ENCODE measurements at regions not wholly inside any gene's neighbourhood (a gene's known extent, or its start where the extent isn't known, plus 50 kb on each side); places are given as distances from the start of the nearest gene placed in this dataset.

DNA sequence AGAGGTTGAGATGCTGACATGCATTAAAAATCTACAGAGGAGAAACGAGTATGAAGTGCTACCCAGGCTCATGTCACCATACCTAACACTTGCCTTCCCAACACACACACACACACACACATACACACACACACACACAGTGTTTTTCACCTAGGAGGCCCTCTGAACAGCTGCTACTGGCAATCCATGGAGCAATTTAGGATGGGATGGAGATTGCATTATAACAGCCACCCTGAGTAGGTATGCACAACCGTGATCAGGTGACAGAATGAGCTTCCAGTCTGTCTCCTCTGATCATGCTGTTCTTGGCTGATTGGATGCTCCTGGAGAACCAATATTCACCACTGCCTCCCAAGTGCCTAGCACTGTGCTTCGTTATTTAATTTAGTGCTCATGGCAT lies 528.5 kb upstream of the CDH5 start:
- H3K4me1 Mint-ChIP-seq, result no peaks in the 10 kb centered on the region
- H3K36me3 Mint-ChIP-seq (ENCODE audit: low read depth), result no peaks in the 10 kb centered on the region
- no peak overlapping the region for H3K27ac Mint-ChIP-seq (ENCODE audit: unreplicated experiment)
- H3K9me3 Mint-ChIP-seq, result no peaks in the 10 kb centered on the region
- H3K27me3 Mint-ChIP-seq (ENCODE audit: low read depth), result no peaks in the 10 kb centered on the region
- no peak overlapping the region for H3K4me3 Mint-ChIP-seq
- no peak for DNase-seq (ENCODE audit: low read depth, low spot score)
- no peak for TF ChIP-seq CTCF (conservative IDR thresholded peaks at IDR 0.05)

DNA sequence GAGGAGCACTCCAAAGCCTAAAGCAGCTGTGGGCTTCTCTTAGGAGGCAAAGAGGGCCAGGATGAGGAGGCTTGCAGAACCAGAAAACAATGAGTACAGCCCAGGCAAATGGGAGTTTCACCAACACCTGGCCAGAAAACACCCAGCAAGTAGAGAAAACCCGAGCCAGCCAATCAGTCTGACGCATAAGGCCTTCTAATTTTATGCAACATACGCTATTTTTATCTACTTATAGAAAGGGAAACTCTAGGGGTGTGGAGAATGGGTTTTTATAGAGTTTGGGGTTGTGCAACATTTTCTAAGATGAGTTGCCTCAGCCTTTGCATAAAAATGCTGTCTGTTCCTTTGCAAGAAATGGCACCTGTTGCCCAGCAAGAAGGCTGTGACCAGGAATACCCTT lies 529.0 kb upstream of the CDH5 start:
- peaks cover 3% of the 10 kb centered on the region for H3K4me1 Mint-ChIP-seq
- H3K27ac Mint-ChIP-seq (ENCODE audit: unreplicated experiment), result no peak overlapping the region
- H3K36me3 Mint-ChIP-seq (ENCODE audit: low read depth), result no peaks in the 10 kb centered on the region
- H3K27me3 Mint-ChIP-seq (ENCODE audit: low read depth), result no peaks in the 10 kb centered on the region
- H3K4me3 Mint-ChIP-seq, result no peak overlapping the region
- no peak for DNase-seq (ENCODE audit: low read depth, low spot score)
- TF ChIP-seq CTCF (conservative IDR thresholded peaks at IDR 0.05), result no peak
- H3K9me3 Mint-ChIP-seq, result no peaks in the 10 kb centered on the region

DNA sequence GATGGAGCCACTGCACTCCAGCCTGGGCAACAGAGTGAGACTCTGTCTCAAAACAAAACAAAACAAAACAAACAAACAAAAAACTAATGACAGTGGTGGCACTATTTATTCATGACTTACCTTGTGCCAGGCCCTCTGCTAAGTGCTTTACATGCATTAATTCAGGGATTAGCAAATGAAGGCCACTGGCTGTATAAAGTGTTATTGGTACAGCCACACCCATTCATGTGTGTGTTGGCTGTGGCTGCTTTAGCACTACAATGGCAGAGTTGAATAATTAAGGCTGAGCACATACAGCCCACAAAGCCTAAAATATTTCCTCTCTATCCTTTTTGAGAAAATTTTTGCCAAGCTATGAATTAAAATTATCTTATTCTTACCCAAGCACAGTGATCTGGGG lies 531.8 kb upstream of the CDH5 start:
- Mint-ChIP-seq H3K27ac (ENCODE audit: unreplicated experiment) (no peak overlapping the region), H3K4me3 (no peak overlapping the region), H3K4me1 (peaks cover 5% of the 10 kb centered on the region), H3K27me3 (ENCODE audit: low read depth) (no peaks in the 10 kb centered on the region), H3K36me3 (ENCODE audit: low read depth) (no peaks in the 10 kb centered on the region), H3K9me3 (no peaks in the 10 kb centered on the region)
- no peak for DNase-seq (ENCODE audit: low read depth, low spot score)
- no peak for TF ChIP-seq CTCF (conservative IDR thresholded peaks at IDR 0.05)

GRCh38 chr16:65833171-65833871 lies 533.2 kb upstream of the CDH5 start:
- TF ChIP-seq CTCF (conservative IDR thresholded peaks at IDR 0.05), result no peak
- no peaks in the 10 kb centered on the region for H3K9me3 Mint-ChIP-seq
- H3K36me3 Mint-ChIP-seq (ENCODE audit: low read depth), result no peaks in the 10 kb centered on the region
- DNase-seq (ENCODE audit: low read depth, low spot score), result no peak
- H3K27me3 Mint-ChIP-seq (ENCODE audit: low read depth), result no peaks in the 10 kb centered on the region
- peaks cover 5% of the 10 kb centered on the region for H3K4me1 Mint-ChIP-seq
- peak overlapping the region; percentile 57 for H3K27ac Mint-ChIP-seq (ENCODE audit: unreplicated experiment)
- H3K4me3 Mint-ChIP-seq, result no peak overlapping the region

DNA sequence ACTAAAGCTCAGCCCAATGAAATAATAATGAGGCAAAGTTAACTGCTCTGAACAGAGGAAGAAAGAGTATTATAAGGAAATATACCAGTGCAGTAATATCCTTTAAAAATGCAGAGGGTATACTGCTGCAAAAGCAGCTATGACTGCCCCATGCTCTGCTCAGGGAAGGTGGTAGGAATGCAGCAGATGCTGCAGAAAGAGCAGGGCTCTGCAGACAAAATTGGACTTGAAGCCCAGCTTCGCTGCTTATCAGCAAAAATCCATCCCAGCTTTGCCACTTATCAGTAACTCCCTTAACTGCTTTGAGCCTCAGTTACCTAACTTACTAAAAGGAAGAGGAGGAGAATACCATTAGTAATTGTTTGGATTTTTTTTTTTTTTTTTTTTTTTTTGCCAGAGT lies 533.8 kb upstream of the CDH5 start:
- H3K4me1 Mint-ChIP-seq, result peaks cover 5% of the 10 kb centered on the region
- no peak overlapping the region for H3K4me3 Mint-ChIP-seq
- TF ChIP-seq CTCF (conservative IDR thresholded peaks at IDR 0.05), result no peak
- H3K36me3 Mint-ChIP-seq (ENCODE audit: low read depth), result no peaks in the 10 kb centered on the region
- H3K27ac Mint-ChIP-seq (ENCODE audit: unreplicated experiment), result no peak overlapping the region
- H3K27me3 Mint-ChIP-seq (ENCODE audit: low read depth), result no peaks in the 10 kb centered on the region
- no peak for DNase-seq (ENCODE audit: low read depth, low spot score)
- H3K9me3 Mint-ChIP-seq, result no peaks in the 10 kb centered on the region
